HG03439 (cell line): ENCODE measurements at regions not wholly inside any gene's neighbourhood (a gene's known extent, or its start where the extent isn't known, plus 50 kb on each side); places are given as distances from the start of the nearest gene placed in this dataset.
A peak's percentile ranks its signal among the peaks of the same experiment; 100 is the strongest.

Experiments
- ATAC-seq: cut with Tn5 transposase; IDR thresholded peaks from one replicate; pipeline ENCODE4 v1.9.1; 2021; ENCODE audit warnings: mild to moderate bottlenecking, moderate library complexity; ENCODE audit not compliant: unreplicated experiment

- ATAC-seq: no peak
These were observed 391.4 kb upstream of the CADM1 start for GRCh38 chr11:115895594-115895993.

GRCh38 chr11:115894176-115894575 lies 390.0 kb upstream of the CADM1 start:
- no peak for ATAC-seq

GRCh38 chr11:115893461-115894099 lies 389.4 kb upstream of the CADM1 start:
- no peak for ATAC-seq

- no peak for ATAC-seq
These were observed 387.8 kb upstream of the CADM1 start for GRCh38 chr11:115892016-115892415.

GRCh38 chr11:115891581-115891980 lies 387.4 kb upstream of the CADM1 start:
- ATAC-seq: no peak

GRCh38 chr11:115890500-115890899 lies 386.3 kb upstream of the CADM1 start:
- no peak for ATAC-seq

GRCh38 chr11:115889712-115890111 lies 385.5 kb upstream of the CADM1 start:
- no peak for ATAC-seq

- ATAC-seq: no peak
These were observed 383.5 kb upstream of the CADM1 start for GRCh38 chr11:115887727-115888126.

- no peak for ATAC-seq
These were observed 383.1 kb upstream of the CADM1 start for GRCh38 chr11:115887316-115887715.

GRCh38 chr11:115886422-115886733 lies 382.2 kb upstream of the CADM1 start:
- no peak for ATAC-seq

GRCh38 chr11:115885535-115886421 lies 381.6 kb upstream of the CADM1 start:
- ATAC-seq: no peak

GRCh38 chr11:115884800-115885534 lies 380.8 kb upstream of the CADM1 start:
- no peak for ATAC-seq

GRCh38 chr11:115874843-115875242 lies 370.6 kb upstream of the CADM1 start:
- ATAC-seq: peak; percentile 72

GRCh38 chr11:115873813-115874212 lies 369.6 kb upstream of the CADM1 start:
- no peak for ATAC-seq

GRCh38 chr11:115872416-115872815 lies 368.2 kb upstream of the CADM1 start:
- no peak for ATAC-seq

- no peak for ATAC-seq
These were observed 367.0 kb upstream of the CADM1 start for GRCh38 chr11:115871161-115871760.

- ATAC-seq: peak; percentile 51
These were observed 365.7 kb upstream of the CADM1 start for GRCh38 chr11:115869780-115870431.

- no peak for ATAC-seq
These were observed 364.9 kb upstream of the CADM1 start for GRCh38 chr11:115869131-115869530.

- no peak for ATAC-seq
These were observed 356.0 kb upstream of the CADM1 start for GRCh38 chr11:115860246-115860645.

- no peak for ATAC-seq
These were observed 344.4 kb upstream of the CADM1 start for GRCh38 chr11:115848611-115849010.

GRCh38 chr11:115848080-115848479 lies 343.9 kb upstream of the CADM1 start:
- ATAC-seq: no peak
